Stimulated activated CD8-positive, alpha-beta memory T cell treated with anti-CD3 and anti-CD28 coated beads, Interleukin-15, amount 100 ng/mL, for 24 hours (primary cell): ENCODE measurements at regions not wholly inside any gene's neighbourhood (a gene's known extent, or its start where the extent isn't known, plus 50 kb on each side); places are given as distances from the start of the nearest gene placed in this dataset.
"Not testable (repeated sequence)": the region's sequence is repeated elsewhere in the genome, so short reads cannot be mapped to it uniquely, and the experiment has no call there.

ENCODE experiments used
- DNase-seq: peaks from one replicate; pipeline ENCODE4 v3.0.0-alpha.2; 2020; ENCODE audit warnings: low read depth

GRCh38 chr22:47547881-47548650 is 785.6 kb downstream of the TBC1D22A start:
- DNase-seq, result no peak

GRCh38 chr22:47547239-47547661 is 784.8 kb downstream of the TBC1D22A start:
- no peak for DNase-seq

- no peak for DNase-seq
Observed at GRCh38 chr22:47544696-47545095, 782.2 kb downstream of the TBC1D22A start.

GRCh38 chr22:47543447-47543846 is 781.0 kb downstream of the TBC1D22A start:
- no peak for DNase-seq

GRCh38 chr22:47540011-47540410 is 777.6 kb downstream of the TBC1D22A start:
- no peak for DNase-seq

GRCh38 chr22:47539374-47539773 is 776.9 kb downstream of the TBC1D22A start:
- no peak for DNase-seq

GRCh38 chr22:47535681-47536080 is 773.2 kb downstream of the TBC1D22A start:
- no peak for DNase-seq

- DNase-seq, result no peak
Observed at GRCh38 chr22:47534804-47535410, 772.5 kb downstream of the TBC1D22A start.

- DNase-seq, result no peak
Observed at GRCh38 chr22:47533961-47534803, 771.7 kb downstream of the TBC1D22A start.

GRCh38 chr22:47517062-47517461 is 754.6 kb downstream of the TBC1D22A start:
- no peak for DNase-seq

GRCh38 chr22:47515384-47516125 is 753.1 kb downstream of the TBC1D22A start:
- DNase-seq, result no peak

GRCh38 chr22:47512617-47513016 is 750.2 kb downstream of the TBC1D22A start:
- no peak for DNase-seq

GRCh38 chr22:47504962-47505361 is 742.5 kb downstream of the TBC1D22A start:
- no peak for DNase-seq

GRCh38 chr22:47498969-47499495 is 736.6 kb downstream of the TBC1D22A start:
- DNase-seq, result no peak

- DNase-seq, result no peak
Observed at GRCh38 chr22:47497666-47498065, 735.2 kb downstream of the TBC1D22A start.

GRCh38 chr22:47495110-47495509 is 732.7 kb downstream of the TBC1D22A start:
- no peak for DNase-seq

GRCh38 chr22:47488131-47488530 is 725.7 kb downstream of the TBC1D22A start:
- not testable (repeated sequence) for DNase-seq

GRCh38 chr22:47486569-47487312 is 724.3 kb downstream of the TBC1D22A start:
- DNase-seq, result no peak

- no peak for DNase-seq
Observed at GRCh38 chr22:47484960-47485569, 722.6 kb downstream of the TBC1D22A start.

GRCh38 chr22:47476231-47476630 is 713.8 kb downstream of the TBC1D22A start:
- DNase-seq, result no peak

- no peak for DNase-seq
Observed at GRCh38 chr22:47474895-47475294, 712.4 kb downstream of the TBC1D22A start.
